Ishikawa (cell line): ENCODE measurements at regions not wholly inside any gene's neighbourhood (a gene's known extent, or its start where the extent isn't known, plus 50 kb on each side); places are given as distances from the start of the nearest gene placed in this dataset.

Experiments used
- YY1 ChIP-seq: IDR thresholded peaks from 2 replicates; pipeline ENCODE4 v1.6.1; 2012; ENCODE audit warnings: low read depth
- ZBTB7A ChIP-seq: IDR thresholded peaks from 2 replicates; pipeline ENCODE4 v1.6.1; 2012; ENCODE audit warnings: low read depth
- TF ChIP-seq, protein P1 (sequence below): IDR thresholded peaks from 2 replicates; pipeline ENCODE4 v1.6.1; 2012

DNA sequence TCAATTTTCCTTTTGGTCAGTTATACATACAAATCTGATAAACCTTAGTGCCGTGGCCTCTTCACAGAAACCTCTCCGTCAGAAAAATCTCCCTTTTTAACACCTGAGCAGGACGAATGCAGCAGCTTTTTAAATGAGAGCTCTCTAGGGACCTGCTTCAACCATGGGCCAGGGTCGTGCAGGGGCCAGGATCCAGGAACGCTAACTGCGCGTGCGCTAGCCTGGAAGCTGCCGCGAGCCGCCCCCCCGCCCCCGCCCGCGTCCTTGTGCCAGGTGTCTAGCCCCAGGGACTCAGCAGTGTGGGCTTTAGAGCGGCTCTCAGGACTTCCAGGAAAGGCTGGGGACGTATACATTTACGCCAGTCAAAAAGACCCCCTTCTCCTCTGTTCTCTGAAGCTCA, 136.8 kb upstream of the FMN2 start:
- no peak for TF ChIP-seq YY1
- no peak for TF ChIP-seq ZBTB7A
- TF ChIP-seq, protein P1, sequence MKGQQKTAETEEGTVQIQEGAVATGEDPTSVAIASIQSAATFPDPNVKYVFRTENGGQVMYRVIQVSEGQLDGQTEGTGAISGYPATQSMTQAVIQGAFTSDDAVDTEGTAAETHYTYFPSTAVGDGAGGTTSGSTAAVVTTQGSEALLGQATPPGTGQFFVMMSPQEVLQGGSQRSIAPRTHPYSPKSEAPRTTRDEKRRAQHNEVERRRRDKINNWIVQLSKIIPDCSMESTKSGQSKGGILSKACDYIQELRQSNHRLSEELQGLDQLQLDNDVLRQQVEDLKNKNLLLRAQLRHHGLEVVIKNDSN: no peak
